Esophagus squamous epithelium (tissue), 4 donors: ENCODE measurements at regions not wholly inside any gene's neighbourhood (a gene's known extent, or its start where the extent isn't known, plus 50 kb on each side); places are given as distances from the start of the nearest gene placed in this dataset.

Experiments
- CTCF ChIP-seq, 6 experiments: fragments of 450-650 bp in 4 of 6; fragments of 200-600 bp in 2 of 6; sonication (generic) in 2 of 6; IDR thresholded peaks; one replicate each; pipeline ENCODE4 v1.5.1; 2016 to 2019; ENCODE audit warnings: antibody characterized with exemption in 6 of 6, mild to moderate bottlenecking in 4 of 6, moderate library complexity in 4 of 6
- POLR2A ChIP-seq, 4 donors: fragments of 450-650 bp; IDR thresholded peaks; one replicate each; pipeline ENCODE4 v1.6.1; 2017; ENCODE audit warnings: antibody characterized with exemption in 4 of 4, mild to moderate bottlenecking in 4 of 4, moderate library complexity in 3 of 4

- TF ChIP-seq CTCF (IDR thresholded peaks at IDR 0.05), result peak in 5 of 6 experiments; percentile 33 to 81 (median 64)
- TF ChIP-seq POLR2A (IDR thresholded peaks at IDR 0.05), result no peak
Measured at GRCh38 chr18:31241900-31242409, 76.0 kb upstream of the DSG1 start.
